Osteoblast (primary cell): ENCODE measurements at regions not wholly inside any gene's neighbourhood (a gene's known extent, or its start where the extent isn't known, plus 50 kb on each side); places are given as distances from the start of the nearest gene placed in this dataset.

Experiments
- DNase-seq: peaks from one replicate; pipeline ENCODE4 v3.0.0; 2011; ENCODE audit warnings: low spot score, mixed read lengths; ENCODE audit not compliant: insufficient read length; ENCODE audit errors: missing footprints
- H2AFZ ChIP-seq: 2 replicates; pipeline ENCODE4 v1.6.0; 2011; ENCODE audit warnings: mild to moderate bottlenecking, low read length
- H3K27ac ChIP-seq: 2 replicates; pipeline ENCODE4 v1.5.1; 2011; ENCODE audit warnings: mild to moderate bottlenecking, low read depth, low read length, moderate library complexity
- H3K27me3 ChIP-seq: 2 replicates; pipeline ENCODE4 v1.6.0; 2012; ENCODE audit warnings: mild to moderate bottlenecking, control low read depth, inconsistent platforms, low read length, moderate library complexity; ENCODE audit not compliant: insufficient read depth
- H3K36me3 ChIP-seq: 2 replicates; pipeline ENCODE4 v1.5.1; 2011; ENCODE audit warnings: mild to moderate bottlenecking, low read length, control low read depth, moderate library complexity; ENCODE audit not compliant: insufficient read depth
- H3K4me1 ChIP-seq: 2 replicates; pipeline ENCODE4 v1.5.1; 2011; ENCODE audit warnings: mild to moderate bottlenecking, low read length, control low read depth, moderate library complexity; ENCODE audit not compliant: insufficient read depth
- H3K4me2 ChIP-seq: 2 replicates; pipeline ENCODE4 v1.6.0; 2011; ENCODE audit warnings: mild to moderate bottlenecking, low read length; ENCODE audit not compliant: insufficient read depth
- H3K4me3 ChIP-seq: fragments of 200-600 bp; sonication (generic); 3 replicates; pipeline ENCODE4 v1.5.1; 2012; ENCODE audit warnings: mild to moderate bottlenecking, low read length, inconsistent platforms; ENCODE audit not compliant: insufficient read depth
- H3K79me2 ChIP-seq: 2 replicates; pipeline ENCODE4 v1.6.0; 2012; ENCODE audit warnings: mild to moderate bottlenecking, low read length, control low read depth, inconsistent platforms; ENCODE audit not compliant: insufficient read depth
- H3K9me3 ChIP-seq: 2 replicates; pipeline ENCODE4 v1.5.1; 2011; ENCODE audit warnings: low read depth, low read length, control low read depth
- H4K20me1 ChIP-seq: 2 replicates; pipeline ENCODE4 v1.6.0; 2012; ENCODE audit warnings: mild to moderate bottlenecking, low read length, control low read depth; ENCODE audit not compliant: insufficient read depth
- TF ChIP-seq, protein P1 (sequence below): IDR thresholded peaks from 2 replicates; pipeline ENCODE4 v1.5.1; 2011; ENCODE audit warnings: mild to moderate bottlenecking, low read depth, low read length, moderate library complexity; ENCODE audit errors: extremely low read depth

DNA sequence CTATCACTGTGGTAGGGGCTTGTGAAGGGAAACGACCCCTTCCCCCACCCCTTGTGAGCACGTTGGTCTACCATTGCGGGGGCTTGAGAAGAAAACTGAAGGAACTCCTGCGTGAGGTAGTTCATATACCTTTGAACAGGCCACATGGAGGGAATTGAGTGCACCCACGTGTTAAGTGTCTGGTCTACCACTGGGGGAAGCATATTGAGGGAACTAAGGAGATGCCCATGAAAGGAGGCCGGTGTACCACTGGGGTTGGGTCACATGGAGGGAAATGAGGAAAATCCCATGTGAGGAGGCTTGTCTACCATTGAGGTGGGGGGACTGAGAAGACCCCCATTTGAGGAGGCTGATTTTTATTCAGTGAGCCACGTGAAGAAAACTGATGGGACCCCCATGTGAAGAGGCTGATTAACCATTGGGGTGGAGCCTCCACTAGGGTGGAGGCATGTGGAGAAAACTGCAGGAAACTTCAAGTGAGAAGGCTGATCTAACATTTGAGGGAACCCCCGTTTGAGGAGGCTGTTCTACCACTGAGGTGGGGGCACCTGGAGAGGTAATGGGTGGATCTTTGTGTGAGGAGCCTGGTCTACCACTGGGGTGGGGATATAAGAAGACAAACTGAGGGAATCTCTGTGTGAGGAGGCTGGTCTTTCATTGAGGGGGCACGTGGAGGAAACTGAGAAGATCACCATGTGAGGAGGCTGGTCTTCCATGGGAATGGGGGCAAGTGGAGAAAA, 163.2 kb downstream of the FBLN2 start:
- TF ChIP-seq, protein P1, sequence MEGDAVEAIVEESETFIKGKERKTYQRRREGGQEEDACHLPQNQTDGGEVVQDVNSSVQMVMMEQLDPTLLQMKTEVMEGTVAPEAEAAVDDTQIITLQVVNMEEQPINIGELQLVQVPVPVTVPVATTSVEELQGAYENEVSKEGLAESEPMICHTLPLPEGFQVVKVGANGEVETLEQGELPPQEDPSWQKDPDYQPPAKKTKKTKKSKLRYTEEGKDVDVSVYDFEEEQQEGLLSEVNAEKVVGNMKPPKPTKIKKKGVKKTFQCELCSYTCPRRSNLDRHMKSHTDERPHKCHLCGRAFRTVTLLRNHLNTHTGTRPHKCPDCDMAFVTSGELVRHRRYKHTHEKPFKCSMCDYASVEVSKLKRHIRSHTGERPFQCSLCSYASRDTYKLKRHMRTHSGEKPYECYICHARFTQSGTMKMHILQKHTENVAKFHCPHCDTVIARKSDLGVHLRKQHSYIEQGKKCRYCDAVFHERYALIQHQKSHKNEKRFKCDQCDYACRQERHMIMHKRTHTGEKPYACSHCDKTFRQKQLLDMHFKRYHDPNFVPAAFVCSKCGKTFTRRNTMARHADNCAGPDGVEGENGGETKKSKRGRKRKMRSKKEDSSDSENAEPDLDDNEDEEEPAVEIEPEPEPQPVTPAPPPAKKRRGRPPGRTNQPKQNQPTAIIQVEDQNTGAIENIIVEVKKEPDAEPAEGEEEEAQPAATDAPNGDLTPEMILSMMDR: no peak
- no peak overlapping the region for H3K27ac ChIP-seq

DNA sequence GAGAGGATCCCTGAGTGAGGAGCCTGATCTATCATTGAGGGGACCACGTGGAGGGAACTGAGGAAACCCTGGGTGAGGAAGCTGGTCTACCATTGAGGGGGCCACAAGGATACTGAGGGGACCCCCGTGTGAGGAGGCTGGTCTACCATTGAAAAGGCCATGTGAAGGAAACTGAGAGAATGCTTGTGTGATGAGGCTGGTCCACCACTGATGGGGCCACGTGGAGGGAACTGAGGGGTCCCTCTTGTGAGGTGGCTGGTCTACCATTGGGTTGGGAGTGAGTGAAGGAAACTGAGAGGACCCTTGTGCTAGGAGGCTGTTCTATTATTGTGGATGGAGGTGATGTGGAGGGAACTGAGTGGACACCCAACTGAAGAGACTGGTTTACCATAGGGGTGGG, 161.3 kb downstream of the FBLN2 start:
- no peaks in the 10 kb centered on the region for H3K79me2 ChIP-seq

More for the DNA sequence above, 163.2 kb downstream of the FBLN2 start:
- no peak overlapping the region for H3K4me2 ChIP-seq
- no peak for DNase-seq
- no peaks in the 10 kb centered on the region for H3K36me3 ChIP-seq
- no peaks in the 10 kb centered on the region for H3K79me2 ChIP-seq
- H3K9me3 ChIP-seq: no peaks in the 10 kb centered on the region
- no peak overlapping the region for H2AFZ ChIP-seq
- H3K4me1 ChIP-seq: no peaks in the 10 kb centered on the region
- H4K20me1 ChIP-seq: no peaks in the 10 kb centered on the region
- H3K4me3 ChIP-seq: no peak overlapping the region
- H3K27me3 ChIP-seq: no peaks in the 10 kb centered on the region

DNA sequence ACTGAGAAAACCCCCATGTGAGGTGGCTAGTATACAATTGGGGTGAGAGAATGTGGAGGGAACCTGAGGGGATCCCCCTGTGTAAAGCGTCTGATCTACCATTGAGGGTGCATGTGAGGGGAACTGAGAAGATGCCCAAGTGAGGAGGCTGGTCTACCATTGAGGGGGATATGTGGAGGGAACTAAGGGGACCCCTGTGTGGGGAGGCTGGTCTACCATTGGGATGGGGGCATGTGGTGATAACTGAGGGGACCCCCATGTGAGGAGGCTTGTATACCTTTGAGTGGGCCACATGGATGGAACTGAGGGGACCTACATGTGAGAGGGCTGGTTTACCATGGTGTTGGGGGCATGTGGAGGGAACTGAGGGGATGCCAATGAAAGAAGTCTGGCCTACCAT, 160.8 kb downstream of the FBLN2 start:
- Histone ChIP-seq H3K9me3 (no peaks in the 10 kb centered on the region), H4K20me1 (no peaks in the 10 kb centered on the region), H3K27me3 (no peaks in the 10 kb centered on the region), H3K79me2 (no peaks in the 10 kb centered on the region), H3K36me3 (no peaks in the 10 kb centered on the region), H3K4me1 (no peaks in the 10 kb centered on the region), H3K4me2 (no peak overlapping the region), H3K4me3 (no peak overlapping the region), H2AFZ (no peak overlapping the region), H3K27ac (no peak overlapping the region)
- DNase-seq: no peak
- TF ChIP-seq, protein P1: no peak

More for the DNA sequence above, 161.3 kb downstream of the FBLN2 start:
- Histone ChIP-seq H3K27ac (no peak overlapping the region), H3K4me2 (no peak overlapping the region), H3K27me3 (no peaks in the 10 kb centered on the region), H3K36me3 (no peaks in the 10 kb centered on the region), H3K9me3 (no peaks in the 10 kb centered on the region), H3K4me3 (no peak overlapping the region), H4K20me1 (no peaks in the 10 kb centered on the region), H2AFZ (no peak overlapping the region), H3K4me1 (no peaks in the 10 kb centered on the region)
- no peak for DNase-seq
- TF ChIP-seq, protein P1: no peak

DNA sequence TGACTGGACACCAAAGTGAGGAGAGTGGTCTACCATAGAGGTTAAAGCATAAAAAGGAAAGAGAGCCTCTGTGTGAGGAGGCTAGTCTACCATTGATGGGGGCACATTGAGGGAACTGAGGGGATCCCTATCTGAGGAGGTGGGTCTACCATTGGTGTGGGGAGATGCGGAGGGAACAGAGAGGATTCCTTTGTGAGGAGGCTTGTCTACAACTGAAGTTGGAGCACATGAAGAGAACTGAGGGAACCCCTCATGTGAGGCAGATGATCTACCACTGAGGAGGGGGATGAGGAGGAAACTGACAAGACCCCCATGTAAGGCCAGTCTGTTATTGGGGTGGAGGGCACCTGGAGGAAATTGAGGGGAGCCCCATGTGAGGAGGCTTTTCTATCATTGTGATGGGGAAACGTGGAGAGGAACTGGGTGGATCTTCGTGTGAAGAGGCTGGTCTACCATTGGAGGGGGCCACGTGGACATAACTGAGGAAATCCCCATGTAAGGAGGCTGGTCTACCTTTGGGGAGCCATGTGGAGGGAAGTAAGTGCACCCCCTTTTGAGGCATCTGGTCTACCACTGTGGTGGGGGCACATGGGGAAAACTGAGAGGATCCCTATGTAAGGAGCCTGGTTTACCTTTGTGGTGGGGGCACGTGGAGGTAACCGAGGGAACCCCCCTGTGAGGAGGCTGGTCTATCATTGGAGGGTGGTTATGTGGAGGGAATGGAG, 160.1 kb downstream of the FBLN2 start:
- no peaks in the 10 kb centered on the region for H3K27me3 ChIP-seq

More for the DNA sequence above, 160.1 kb downstream of the FBLN2 start:
- H3K79me2 ChIP-seq: no peaks in the 10 kb centered on the region
- H3K36me3 ChIP-seq: no peaks in the 10 kb centered on the region
- TF ChIP-seq, protein P1: no peak
- H3K4me1 ChIP-seq: no peaks in the 10 kb centered on the region
- no peak overlapping the region for H3K27ac ChIP-seq
- H3K4me2 ChIP-seq: no peak overlapping the region
- no peak overlapping the region for H3K4me3 ChIP-seq
- no peaks in the 10 kb centered on the region for H3K9me3 ChIP-seq
- no peak overlapping the region for H2AFZ ChIP-seq
- no peak for DNase-seq
- H4K20me1 ChIP-seq: no peaks in the 10 kb centered on the region
